Suprapubic skin (tissue), 4 donors: ENCODE measurements at regions not wholly inside any gene's neighbourhood (a gene's known extent, or its start where the extent isn't known, plus 50 kb on each side); places are given as distances from the start of the nearest gene placed in this dataset.

Source experiments
- EP300 ChIP-seq: sonication (generic); formaldehyde crosslinking; IDR thresholded peaks from one replicate; pipeline ENCODE4 v1.6.1; 2017; ENCODE audit warnings: antibody characterized with exemption
- POLR2AphosphoS5 ChIP-seq, 3 donors: sonication (generic); formaldehyde crosslinking; IDR thresholded peaks; one replicate each; pipeline ENCODE4 v1.6.1; 2017; ENCODE audit warnings: antibody characterized with exemption in 3 of 3
- TF ChIP-seq, protein P1 (sequence below), 2 donors: fragments of 200-600 bp in 1 of 2; fragments of 450-650 bp in 1 of 2; sonication (generic) in 1 of 2; IDR thresholded peaks; one replicate each; pipeline ENCODE4 v1.5.1; 2016 to 2019; ENCODE audit warnings: antibody characterized with exemption in 2 of 2, mild to moderate bottlenecking in 1 of 2, moderate library complexity in 1 of 2

DNA sequence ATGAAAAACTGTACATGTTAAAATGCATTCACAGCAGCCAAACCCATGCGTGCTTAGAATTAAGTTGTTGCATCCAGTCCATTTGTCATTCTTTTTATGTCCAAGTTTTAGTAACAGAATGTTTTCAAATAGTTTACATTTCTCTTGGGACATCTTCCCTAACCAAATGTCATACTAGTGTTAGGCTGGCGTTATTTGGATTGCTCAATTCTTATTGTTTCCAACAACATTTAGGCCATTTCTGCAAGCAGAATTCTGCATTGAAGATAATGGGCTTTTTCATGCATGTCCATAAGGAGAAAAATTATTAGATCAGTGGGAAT lies 203.0 kb downstream of the HIBADH start:
- TF ChIP-seq EP300: no peak
- TF ChIP-seq, protein P1, sequence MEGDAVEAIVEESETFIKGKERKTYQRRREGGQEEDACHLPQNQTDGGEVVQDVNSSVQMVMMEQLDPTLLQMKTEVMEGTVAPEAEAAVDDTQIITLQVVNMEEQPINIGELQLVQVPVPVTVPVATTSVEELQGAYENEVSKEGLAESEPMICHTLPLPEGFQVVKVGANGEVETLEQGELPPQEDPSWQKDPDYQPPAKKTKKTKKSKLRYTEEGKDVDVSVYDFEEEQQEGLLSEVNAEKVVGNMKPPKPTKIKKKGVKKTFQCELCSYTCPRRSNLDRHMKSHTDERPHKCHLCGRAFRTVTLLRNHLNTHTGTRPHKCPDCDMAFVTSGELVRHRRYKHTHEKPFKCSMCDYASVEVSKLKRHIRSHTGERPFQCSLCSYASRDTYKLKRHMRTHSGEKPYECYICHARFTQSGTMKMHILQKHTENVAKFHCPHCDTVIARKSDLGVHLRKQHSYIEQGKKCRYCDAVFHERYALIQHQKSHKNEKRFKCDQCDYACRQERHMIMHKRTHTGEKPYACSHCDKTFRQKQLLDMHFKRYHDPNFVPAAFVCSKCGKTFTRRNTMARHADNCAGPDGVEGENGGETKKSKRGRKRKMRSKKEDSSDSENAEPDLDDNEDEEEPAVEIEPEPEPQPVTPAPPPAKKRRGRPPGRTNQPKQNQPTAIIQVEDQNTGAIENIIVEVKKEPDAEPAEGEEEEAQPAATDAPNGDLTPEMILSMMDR (IDR thresholded peaks at IDR 0.05): no peak
- no peak for TF ChIP-seq POLR2AphosphoS5 (IDR thresholded peaks at IDR 0.05)
